Inflammatory macrophage (primary cell): ENCODE measurements at regions not wholly inside any gene's neighbourhood (a gene's known extent, or its start where the extent isn't known, plus 50 kb on each side); places are given as distances from the start of the nearest gene placed in this dataset.
"Not testable (repeated sequence)": the region's sequence is repeated elsewhere in the genome, so short reads cannot be mapped to it uniquely, and the experiment has no call there.

Source experiments
- DNase-seq, 2 donors: peaks; one replicate each; pipeline ENCODE4 v3.0.0-alpha.2; 2020 to 2022

DNA sequence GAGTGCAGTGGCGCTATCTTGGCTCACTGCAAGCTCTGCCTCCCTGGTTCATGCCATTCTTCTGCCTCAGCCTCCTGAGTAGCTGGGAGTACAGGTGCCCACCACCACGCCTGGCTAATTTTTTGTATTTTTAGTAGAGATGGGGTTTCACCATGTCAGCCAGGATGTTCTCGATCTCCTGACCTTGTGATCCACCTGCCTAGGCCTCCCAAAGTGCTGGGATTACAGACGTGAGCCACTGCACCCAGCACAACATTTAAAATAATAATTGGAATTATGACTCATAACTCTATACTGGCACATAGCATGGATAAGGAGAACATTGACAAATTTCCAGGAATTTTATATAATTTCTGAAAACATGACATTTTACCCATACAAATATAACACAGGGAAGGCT, 54.2 kb downstream of the DBET start:
- not testable (repeated sequence) for DNase-seq

DNA sequence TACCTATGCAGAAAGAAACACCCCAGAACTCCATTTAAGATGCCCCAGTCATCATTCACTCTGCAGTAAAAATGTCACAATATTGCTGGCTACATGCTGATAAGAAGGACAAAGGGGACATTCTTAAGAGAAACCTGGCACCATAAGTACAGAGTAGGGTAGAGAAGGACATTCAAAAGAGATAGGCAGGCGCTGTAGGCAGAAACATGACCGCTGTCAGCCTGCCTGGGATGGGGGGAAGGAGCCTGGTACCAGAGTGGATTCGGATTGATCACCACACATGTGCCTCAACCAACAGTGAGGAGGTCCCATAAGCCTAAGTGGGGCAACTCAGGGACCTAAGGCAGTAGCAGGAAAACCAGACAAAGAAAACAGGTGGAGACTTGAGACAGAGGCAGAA, 54.1 kb upstream of the DUX4 start:
- not testable (repeated sequence) for DNase-seq

DNA sequence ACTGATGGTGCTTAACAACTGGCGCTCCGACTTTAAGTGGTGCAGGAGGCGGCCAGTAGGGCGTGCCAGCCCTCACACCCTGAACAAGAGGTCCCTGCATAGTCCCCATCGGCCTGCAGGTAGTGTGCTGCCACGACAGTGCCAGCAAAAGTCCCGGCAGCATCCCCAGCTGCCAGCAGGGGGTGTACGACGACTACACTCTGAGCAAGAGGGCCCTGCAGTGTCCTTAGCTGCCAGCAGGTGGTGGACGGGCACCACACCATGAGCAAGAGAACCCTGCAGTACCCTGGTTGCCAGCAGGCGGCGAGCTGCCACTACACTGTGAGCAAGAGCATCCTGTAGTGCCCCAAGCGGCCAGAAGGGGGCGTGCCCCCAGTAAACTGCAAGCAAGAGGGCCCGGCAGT, 53.5 kb upstream of the DUX4 start:
- DNase-seq, result peak in 1 of 2 donors; percentile 1

DNA sequence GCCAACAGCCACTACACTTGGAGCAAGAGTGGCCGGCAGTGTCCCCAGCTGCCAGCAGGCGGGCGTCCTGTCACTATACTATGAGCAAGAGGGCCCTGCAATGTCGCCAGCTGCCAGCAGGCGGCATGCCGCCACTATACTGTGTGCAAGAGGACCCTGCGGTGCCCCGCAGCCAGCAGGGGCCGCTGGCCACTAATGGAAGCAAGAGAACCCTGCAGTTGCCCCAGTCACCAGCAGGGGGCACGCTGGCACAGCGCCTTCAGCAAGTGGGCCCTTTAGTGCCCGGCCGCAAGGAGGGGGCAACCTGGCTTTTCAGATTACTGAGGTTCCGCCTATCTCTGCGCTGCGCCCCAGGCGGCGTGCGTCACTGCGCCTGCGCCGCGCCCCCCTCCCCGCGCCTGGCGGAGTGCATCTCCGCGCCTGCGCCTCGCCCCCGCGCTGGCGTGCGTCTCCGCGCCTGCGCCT, 53.0 kb upstream of the DUX4 start:
- peak in 1 of 2 donors; percentile 2 for DNase-seq

DNA sequence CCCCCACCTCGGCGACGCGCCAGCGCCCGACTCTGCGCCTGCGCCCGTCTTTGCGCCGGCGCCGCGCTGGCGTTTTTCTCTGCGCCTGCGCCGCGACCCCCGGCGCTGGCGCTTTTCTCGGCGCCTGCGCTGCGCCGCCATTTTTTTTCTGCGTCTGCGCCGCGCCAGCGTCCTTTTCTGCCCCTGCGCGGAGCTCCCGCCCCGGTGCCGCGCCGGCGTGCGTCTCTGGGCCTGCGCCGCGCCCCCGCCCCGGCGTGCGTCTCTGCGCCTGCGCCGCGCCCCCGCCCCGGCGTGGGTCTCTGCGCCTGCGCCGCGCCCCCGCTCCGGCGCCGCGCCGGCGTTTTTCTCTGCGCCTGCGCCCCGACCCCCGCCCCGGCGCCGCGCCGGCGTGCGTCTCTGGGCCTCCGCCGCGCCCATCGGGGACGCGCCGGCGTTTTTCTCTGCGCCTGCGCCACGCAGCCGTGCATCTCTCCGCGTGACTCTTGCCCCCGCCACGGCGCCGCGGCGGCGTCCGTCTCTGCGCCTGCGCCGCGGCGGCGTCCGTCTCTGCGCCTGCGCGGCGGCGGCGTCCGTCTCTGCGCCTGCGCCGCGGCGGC, 52.4 kb upstream of the DUX4 start:
- not testable (repeated sequence) for DNase-seq

DNA sequence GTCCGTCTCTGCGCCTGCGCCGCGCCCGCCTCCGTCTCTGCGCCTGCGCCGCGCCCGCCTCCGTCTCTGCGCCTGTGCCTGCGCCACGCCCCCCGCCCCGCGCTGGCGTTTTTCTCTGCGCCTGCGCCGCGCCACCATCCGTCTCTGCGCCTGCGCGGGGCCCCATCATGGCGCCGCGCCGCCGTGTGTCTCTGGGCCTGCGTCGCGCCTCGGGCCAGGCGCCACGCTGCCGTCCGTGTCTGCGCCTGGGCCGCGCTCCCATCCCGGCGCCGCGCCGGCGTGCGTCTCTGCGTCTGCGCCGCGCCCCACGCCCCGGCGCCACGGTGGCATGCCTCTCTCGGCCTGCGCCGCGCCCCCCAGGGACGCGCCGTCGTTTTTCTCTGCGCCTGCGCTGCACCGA, 51.8 kb upstream of the DUX4 start:
- no peak for DNase-seq

DNA sequence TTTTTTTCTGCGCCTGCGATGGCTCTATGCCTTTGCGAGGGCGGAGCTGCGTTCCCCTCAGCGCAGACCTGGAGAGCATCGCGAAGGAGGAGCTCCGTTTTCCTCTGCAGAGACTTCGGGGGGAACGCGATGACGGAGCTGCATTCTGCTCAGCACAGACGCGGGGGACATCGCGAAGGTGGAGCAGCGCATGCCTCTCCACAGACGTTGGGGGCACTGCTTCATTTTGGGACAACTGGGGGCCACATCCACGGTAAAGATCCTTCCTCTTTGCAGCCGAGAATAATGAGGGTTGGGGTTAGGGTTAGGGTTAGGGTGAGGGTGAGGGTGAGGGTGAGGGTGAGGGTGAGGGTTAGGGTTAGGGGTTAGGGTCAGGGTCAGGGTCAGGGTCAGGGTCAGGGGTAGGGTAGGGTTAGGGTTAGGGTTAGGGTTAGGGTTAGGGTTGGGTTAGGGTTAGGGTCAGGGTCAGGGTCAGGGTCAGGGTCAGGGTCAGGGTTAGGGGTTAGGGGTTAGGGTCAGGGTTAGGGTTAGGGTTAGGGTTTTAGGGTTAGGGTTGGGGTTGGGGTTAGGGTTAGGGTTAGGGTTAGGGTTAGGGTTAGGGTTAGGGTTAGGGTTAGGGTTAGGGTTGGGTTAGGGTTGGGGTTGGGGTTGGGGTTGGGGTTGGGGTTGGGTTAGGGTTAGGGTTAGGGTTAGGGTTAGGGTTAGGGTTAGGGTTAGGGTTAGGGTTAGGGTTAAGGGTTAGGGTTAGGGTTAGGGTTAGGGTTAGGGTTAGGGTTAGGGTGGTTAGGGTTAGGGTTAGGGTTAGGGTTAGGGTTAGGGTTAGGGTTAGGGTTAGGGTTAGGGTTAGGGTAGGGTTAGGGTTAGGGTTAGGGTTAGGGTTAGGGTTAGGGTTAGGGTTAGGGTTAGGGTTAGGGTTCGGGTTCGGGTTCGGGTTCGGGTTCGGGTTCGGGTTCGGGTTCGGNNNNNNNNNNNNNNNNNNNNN, 51.1 kb upstream of the DUX4 start:
- DNase-seq, result not testable (repeated sequence)
